Mammary epithelial cell (primary cell): ENCODE measurements at regions not wholly inside any gene's neighbourhood (a gene's known extent, or its start where the extent isn't known, plus 50 kb on each side); places are given as distances from the start of the nearest gene placed in this dataset.

ENCODE experiments used
- EZH2 ChIP-seq: IDR thresholded peaks from 2 replicates; pipeline ENCODE4 v1.6.1; 2012; ENCODE audit warnings: low read length, inconsistent platforms, borderline replicate concordance
- TF ChIP-seq, protein P1 (sequence below), 2 donors: IDR thresholded peaks in 1 of 2; conservative IDR thresholded peaks in 1 of 2; 2 replicates each; pipeline ENCODE4 v1.5.1; 2011 to 2012; ENCODE audit warnings: inconsistent platforms in 2 of 2, low read length in 2 of 2, mild to moderate bottlenecking in 2 of 2, control low read depth in 1 of 2, low read depth in 1 of 2; ENCODE audit not compliant: insufficient read depth in 1 of 2; ENCODE audit errors: extremely low read depth in 1 of 2

DNA sequence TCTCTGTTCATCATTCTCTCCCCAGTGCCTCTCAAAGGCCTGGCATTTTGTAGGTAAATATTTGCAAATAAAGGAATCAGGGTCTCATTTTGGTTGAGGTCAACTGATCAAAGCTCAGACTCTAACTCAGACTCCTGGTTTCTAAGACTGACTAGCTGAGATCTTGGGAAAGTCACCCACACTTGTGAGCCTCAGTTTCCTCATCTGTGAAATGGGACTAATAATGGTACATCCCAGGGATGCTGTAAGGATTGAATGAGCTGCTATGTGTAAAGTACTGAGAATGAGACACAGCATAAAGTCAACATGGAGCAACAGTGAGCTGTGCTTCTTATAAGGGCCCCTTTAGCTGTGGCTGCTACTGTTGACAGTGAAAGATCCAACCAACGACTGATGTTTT lies 70.6 kb upstream of the XYLT1 start:
- TF ChIP-seq, protein P1, sequence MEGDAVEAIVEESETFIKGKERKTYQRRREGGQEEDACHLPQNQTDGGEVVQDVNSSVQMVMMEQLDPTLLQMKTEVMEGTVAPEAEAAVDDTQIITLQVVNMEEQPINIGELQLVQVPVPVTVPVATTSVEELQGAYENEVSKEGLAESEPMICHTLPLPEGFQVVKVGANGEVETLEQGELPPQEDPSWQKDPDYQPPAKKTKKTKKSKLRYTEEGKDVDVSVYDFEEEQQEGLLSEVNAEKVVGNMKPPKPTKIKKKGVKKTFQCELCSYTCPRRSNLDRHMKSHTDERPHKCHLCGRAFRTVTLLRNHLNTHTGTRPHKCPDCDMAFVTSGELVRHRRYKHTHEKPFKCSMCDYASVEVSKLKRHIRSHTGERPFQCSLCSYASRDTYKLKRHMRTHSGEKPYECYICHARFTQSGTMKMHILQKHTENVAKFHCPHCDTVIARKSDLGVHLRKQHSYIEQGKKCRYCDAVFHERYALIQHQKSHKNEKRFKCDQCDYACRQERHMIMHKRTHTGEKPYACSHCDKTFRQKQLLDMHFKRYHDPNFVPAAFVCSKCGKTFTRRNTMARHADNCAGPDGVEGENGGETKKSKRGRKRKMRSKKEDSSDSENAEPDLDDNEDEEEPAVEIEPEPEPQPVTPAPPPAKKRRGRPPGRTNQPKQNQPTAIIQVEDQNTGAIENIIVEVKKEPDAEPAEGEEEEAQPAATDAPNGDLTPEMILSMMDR (conservative IDR thresholded peaks at IDR 0.05 in 1 of 2, IDR thresholded peaks at IDR 0.05 in 1 of 2; ENCODE audit: extremely low read depth in 1 of 2, insufficient read depth in 1 of 2, low read depth in 1 of 2, low read length in 2 of 2): no peak
- no peak for TF ChIP-seq EZH2
